Liver (tissue), 8 donors: ENCODE measurements at regions not wholly inside any gene's neighbourhood (a gene's known extent, or its start where the extent isn't known, plus 50 kb on each side); places are given as distances from the start of the nearest gene placed in this dataset.
A peak's percentile ranks its signal among the peaks of the same experiment; 100 is the strongest.

Experiments
- DNase-seq: peaks from one replicate; pipeline ENCODE4 v3.0.0-alpha.2; 2017; ENCODE audit warnings: low spot score
- H3K27ac ChIP-seq, 2 donors: one replicate each; pipeline ENCODE4 v1.7.0; 2013; ENCODE audit warnings: inconsistent platforms in 2 of 2, low read length in 2 of 2, control low read depth in 1 of 2, low read depth in 1 of 2, mild to moderate bottlenecking in 1 of 2
- H3K27me3 ChIP-seq, 4 donors: one replicate each; pipeline versions ENCODE4 v1.6.1 to v1.7.0; 2013; ENCODE audit warnings: low read length in 3 of 4, inconsistent platforms in 1 of 4, mild to moderate bottlenecking in 1 of 4, moderate library complexity in 1 of 4; ENCODE audit not compliant: control insufficient read depth in 4 of 4, insufficient read depth in 4 of 4
- H3K36me3 ChIP-seq, 4 donors: one replicate each; pipeline versions ENCODE4 v1.6.1 to v1.7.0; 2013; ENCODE audit warnings: low read length in 3 of 4, mild to moderate bottlenecking in 3 of 4, low read depth in 1 of 4, moderate library complexity in 1 of 4; ENCODE audit not compliant: control insufficient read depth in 4 of 4, insufficient read depth in 3 of 4
- H3K4me1 ChIP-seq, 4 donors: one replicate each; pipeline versions ENCODE4 v1.6.1 to v1.7.0; 2013; ENCODE audit warnings: low read length in 3 of 4, mild to moderate bottlenecking in 3 of 4, moderate library complexity in 1 of 4; ENCODE audit not compliant: control insufficient read depth in 4 of 4, insufficient read depth in 4 of 4
- H3K4me3 ChIP-seq, 3 donors: one replicate each; pipeline versions ENCODE4 v1.6.1 to v1.7.0; 2013; ENCODE audit warnings: low read length in 3 of 3, control low read depth in 1 of 3, low read depth in 1 of 3, mild to moderate bottlenecking in 1 of 3
- H3K9ac ChIP-seq, 2 donors: one replicate each; pipeline ENCODE4 v1.7.0; 2013; ENCODE audit warnings: low read length in 2 of 2, mild to moderate bottlenecking in 2 of 2, moderate library complexity in 2 of 2, control low read depth in 1 of 2, low read depth in 1 of 2
- H3K9me3 ChIP-seq, 4 donors: one replicate each; pipeline versions ENCODE4 v1.6.1 to v1.7.0; 2013; ENCODE audit warnings: low read length in 3 of 4; ENCODE audit not compliant: control insufficient read depth in 4 of 4
- EGR1 ChIP-seq, 2 donors: IDR thresholded peaks; 2 replicates each; pipeline ENCODE4 v1.6.1; 2016 to 2018; ENCODE audit warnings: antibody characterized with exemption in 2 of 2, low read depth in 2 of 2
- FOXA1 ChIP-seq: IDR thresholded peaks from 2 replicates; pipeline ENCODE4 v1.6.1; 2016; ENCODE audit warnings: antibody characterized with exemption
- FOXA2 ChIP-seq: IDR thresholded peaks from 2 replicates; pipeline ENCODE4 v1.6.1; 2016; ENCODE audit warnings: antibody characterized with exemption
- GABPA ChIP-seq, 2 donors: IDR thresholded peaks in 1 of 2; conservative IDR thresholded peaks in 1 of 2; 2 replicates each; pipeline ENCODE4 v1.6.1; 2016; ENCODE audit warnings: antibody characterized with exemption in 2 of 2, mild to moderate bottlenecking in 1 of 2, moderate library complexity in 1 of 2
- HNF4A ChIP-seq, 2 donors: conservative IDR thresholded peaks; 2 replicates each; pipeline ENCODE4 v1.6.1; 2016; ENCODE audit warnings: antibody characterized with exemption in 2 of 2, mild to moderate bottlenecking in 2 of 2
- HNF4G ChIP-seq: IDR thresholded peaks from 2 replicates; pipeline ENCODE4 v1.6.1; 2016; ENCODE audit warnings: antibody characterized with exemption
- JUND ChIP-seq, 2 donors: IDR thresholded peaks; 2 replicates each; pipeline ENCODE4 v1.6.1; 2016; ENCODE audit warnings: antibody characterized with exemption in 2 of 2
- NR2F2 ChIP-seq: IDR thresholded peaks from 2 replicates; pipeline ENCODE4 v1.6.1; 2016; ENCODE audit warnings: antibody characterized with exemption
- RAD21 ChIP-seq, 2 donors: IDR thresholded peaks; 2 replicates each; pipeline ENCODE4 v1.6.1; 2016; ENCODE audit warnings: antibody characterized with exemption in 2 of 2, mild to moderate bottlenecking in 2 of 2
- RXRA ChIP-seq, 2 donors: IDR thresholded peaks; 2 replicates each; pipeline ENCODE4 v1.6.1; 2017 to 2018; ENCODE audit warnings: antibody characterized with exemption in 2 of 2, mild to moderate bottlenecking in 1 of 2
- SP1 ChIP-seq: IDR thresholded peaks from 2 replicates; pipeline ENCODE4 v1.6.1; 2018; ENCODE audit warnings: antibody characterized with exemption, mild to moderate bottlenecking
- TAF1 ChIP-seq: conservative IDR thresholded peaks from 2 replicates; pipeline ENCODE4 v1.6.1; 2016; ENCODE audit warnings: antibody characterized with exemption, mild to moderate bottlenecking
- YY1 ChIP-seq: IDR thresholded peaks from 2 replicates; pipeline ENCODE4 v1.6.1; 2016; ENCODE audit warnings: antibody characterized with exemption, mild to moderate bottlenecking
- WGBS: extraction: QIAGEN DNeasy Blood & Tissue Kit; methylation state at CpG from one replicate; pipeline ENCODE4 v1.1.7; 2013; 5-methylcytosine and 5-hydroxymethylcytosine counted together
- TF ChIP-seq, protein P1 (sequence below): IDR thresholded peaks from 2 replicates; pipeline ENCODE4 v1.6.1; 2016; ENCODE audit warnings: antibody characterized with exemption
- TF ChIP-seq, protein P2 (sequence below): IDR thresholded peaks from 2 replicates; pipeline ENCODE4 v1.6.1; 2016; ENCODE audit warnings: antibody characterized with exemption, mild to moderate bottlenecking
- TF ChIP-seq, protein P3 (sequence below): fragments of 150-350 bp; IDR thresholded peaks from 2 replicates; pipeline ENCODE4 v1.5.1; 2017; ENCODE audit warnings: improper control_type of control experiment, low read depth, low read length; ENCODE audit not compliant: missing input control
- TF ChIP-seq, protein P4 (sequence below): IDR thresholded peaks from 2 replicates; pipeline ENCODE4 v1.6.1; 2016; ENCODE audit warnings: antibody characterized with exemption
- donor health status: healthy.
- donor health status: healthy.
- donor health status: healthy.
- donor health status: healthy.
- donor health status: healthy.

DNA sequence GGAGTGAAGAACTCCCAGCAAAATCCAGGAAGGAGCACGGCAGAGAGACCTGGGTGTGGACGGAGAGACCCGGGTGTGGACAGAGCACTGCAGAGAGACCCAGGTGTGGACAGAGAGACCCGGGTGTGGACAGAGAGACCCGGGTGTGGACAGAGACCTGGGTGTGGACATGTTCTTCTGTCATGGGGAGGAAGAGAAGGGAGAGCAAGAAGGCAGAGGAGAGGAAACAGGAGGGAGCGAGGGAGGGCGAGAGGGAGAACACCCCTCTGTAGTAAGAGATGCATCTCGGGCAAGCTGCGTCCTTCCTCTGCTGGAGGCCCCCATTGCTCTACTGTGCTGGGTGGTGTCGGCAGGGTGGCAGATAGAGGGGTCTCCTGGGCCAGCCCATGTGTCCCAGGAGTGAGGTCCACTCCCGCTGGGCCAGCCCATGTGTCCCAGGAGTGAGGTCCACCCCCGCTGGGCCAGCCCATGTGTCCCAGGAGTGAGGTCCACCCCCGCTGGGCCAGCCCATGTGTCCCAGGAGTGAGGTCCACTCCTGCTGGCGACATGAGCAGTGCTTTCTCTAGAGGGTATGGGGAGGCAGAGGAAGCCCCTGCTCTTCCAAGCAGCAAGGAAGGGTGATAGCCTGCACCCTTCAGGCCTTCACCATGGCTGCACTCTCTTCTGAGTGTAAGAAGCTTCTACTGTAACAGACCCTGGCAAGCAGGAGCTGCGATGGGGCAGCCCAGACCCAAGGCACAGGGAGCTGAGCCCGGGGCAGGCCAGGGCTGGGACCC is 934.2 kb downstream of the BRD1 start:
- Histone ChIP-seq H3K4me1 (no peaks in the 10 kb centered on the region), H3K4me3 (no peak overlapping the region), H3K27ac (no peak overlapping the region), H3K9me3 (peaks cover 0 to 5% (median 2%) of the 10 kb centered on the region in 4 donors), H3K27me3 (no peaks in the 10 kb centered on the region), H3K9ac (no peak overlapping the region), H3K36me3 (no peaks in the 10 kb centered on the region)
- TF ChIP-seq TAF1: no peak
- TF ChIP-seq YY1: no peak
- no peak for TF ChIP-seq JUND (IDR thresholded peaks at IDR 0.05)
- TF ChIP-seq RAD21 (IDR thresholded peaks at IDR 0.05): no peak
- TF ChIP-seq, protein P1, sequence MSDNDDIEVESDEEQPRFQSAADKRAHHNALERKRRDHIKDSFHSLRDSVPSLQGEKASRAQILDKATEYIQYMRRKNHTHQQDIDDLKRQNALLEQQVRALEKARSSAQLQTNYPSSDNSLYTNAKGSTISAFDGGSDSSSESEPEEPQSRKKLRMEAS: no peak
- TF ChIP-seq RXRA (IDR thresholded peaks at IDR 0.05): no peak
- TF ChIP-seq, protein P2, sequence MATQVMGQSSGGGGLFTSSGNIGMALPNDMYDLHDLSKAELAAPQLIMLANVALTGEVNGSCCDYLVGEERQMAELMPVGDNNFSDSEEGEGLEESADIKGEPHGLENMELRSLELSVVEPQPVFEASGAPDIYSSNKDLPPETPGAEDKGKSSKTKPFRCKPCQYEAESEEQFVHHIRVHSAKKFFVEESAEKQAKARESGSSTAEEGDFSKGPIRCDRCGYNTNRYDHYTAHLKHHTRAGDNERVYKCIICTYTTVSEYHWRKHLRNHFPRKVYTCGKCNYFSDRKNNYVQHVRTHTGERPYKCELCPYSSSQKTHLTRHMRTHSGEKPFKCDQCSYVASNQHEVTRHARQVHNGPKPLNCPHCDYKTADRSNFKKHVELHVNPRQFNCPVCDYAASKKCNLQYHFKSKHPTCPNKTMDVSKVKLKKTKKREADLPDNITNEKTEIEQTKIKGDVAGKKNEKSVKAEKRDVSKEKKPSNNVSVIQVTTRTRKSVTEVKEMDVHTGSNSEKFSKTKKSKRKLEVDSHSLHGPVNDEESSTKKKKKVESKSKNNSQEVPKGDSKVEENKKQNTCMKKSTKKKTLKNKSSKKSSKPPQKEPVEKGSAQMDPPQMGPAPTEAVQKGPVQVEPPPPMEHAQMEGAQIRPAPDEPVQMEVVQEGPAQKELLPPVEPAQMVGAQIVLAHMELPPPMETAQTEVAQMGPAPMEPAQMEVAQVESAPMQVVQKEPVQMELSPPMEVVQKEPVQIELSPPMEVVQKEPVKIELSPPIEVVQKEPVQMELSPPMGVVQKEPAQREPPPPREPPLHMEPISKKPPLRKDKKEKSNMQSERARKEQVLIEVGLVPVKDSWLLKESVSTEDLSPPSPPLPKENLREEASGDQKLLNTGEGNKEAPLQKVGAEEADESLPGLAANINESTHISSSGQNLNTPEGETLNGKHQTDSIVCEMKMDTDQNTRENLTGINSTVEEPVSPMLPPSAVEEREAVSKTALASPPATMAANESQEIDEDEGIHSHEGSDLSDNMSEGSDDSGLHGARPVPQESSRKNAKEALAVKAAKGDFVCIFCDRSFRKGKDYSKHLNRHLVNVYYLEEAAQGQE: no peak
- TF ChIP-seq FOXA2: no peak
- TF ChIP-seq, protein P3, sequence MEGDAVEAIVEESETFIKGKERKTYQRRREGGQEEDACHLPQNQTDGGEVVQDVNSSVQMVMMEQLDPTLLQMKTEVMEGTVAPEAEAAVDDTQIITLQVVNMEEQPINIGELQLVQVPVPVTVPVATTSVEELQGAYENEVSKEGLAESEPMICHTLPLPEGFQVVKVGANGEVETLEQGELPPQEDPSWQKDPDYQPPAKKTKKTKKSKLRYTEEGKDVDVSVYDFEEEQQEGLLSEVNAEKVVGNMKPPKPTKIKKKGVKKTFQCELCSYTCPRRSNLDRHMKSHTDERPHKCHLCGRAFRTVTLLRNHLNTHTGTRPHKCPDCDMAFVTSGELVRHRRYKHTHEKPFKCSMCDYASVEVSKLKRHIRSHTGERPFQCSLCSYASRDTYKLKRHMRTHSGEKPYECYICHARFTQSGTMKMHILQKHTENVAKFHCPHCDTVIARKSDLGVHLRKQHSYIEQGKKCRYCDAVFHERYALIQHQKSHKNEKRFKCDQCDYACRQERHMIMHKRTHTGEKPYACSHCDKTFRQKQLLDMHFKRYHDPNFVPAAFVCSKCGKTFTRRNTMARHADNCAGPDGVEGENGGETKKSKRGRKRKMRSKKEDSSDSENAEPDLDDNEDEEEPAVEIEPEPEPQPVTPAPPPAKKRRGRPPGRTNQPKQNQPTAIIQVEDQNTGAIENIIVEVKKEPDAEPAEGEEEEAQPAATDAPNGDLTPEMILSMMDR: no peak
- no peak for TF ChIP-seq HNF4G
- TF ChIP-seq FOXA1: no peak
- no peak for TF ChIP-seq GABPA (IDR thresholded peaks at IDR 0.05 in 1 of 2, conservative IDR thresholded peaks at IDR 0.05 in 1 of 2)
- no peak for TF ChIP-seq NR2F2
- no peak for TF ChIP-seq HNF4A (conservative IDR thresholded peaks at IDR 0.05)
- TF ChIP-seq SP1: no peak
- peak; percentile 25 for DNase-seq
- WGBS: 78% methylated on average over 16 of the region's 16 CpGs

DNA sequence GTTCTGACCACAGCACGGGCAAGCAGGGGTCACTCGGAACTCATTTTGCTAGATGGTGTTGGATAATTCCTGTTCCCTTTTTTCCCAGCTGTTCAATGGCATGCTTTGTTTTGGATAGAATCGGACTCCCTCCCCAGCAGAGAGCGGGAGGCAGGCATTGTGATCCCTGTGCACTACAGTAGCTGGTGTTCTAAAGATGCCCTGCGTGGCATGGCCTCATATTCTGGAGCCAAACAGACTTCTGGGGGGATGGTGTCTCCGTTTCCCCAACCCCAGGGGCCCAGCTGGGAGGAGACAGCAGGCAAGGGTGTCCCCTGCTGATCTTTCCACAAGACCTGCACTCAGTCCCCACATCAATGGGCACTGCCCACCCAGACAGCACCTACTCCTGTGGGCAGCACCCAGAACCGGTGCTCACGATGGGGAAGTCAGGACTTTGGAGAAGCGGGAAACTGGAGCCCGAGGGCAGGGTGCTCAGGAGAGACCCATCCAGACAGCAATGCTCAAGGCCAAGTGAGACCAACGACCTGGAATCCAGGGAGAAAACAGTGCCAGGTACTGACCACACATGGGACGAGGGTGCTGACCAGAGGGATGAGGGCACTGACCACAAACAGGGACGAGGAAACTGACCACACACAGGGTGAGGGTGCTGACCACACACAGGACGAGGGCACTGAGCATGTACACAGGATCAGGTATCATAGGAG is 934.9 kb downstream of the BRD1 start:
- no peaks in the 10 kb centered on the region for H3K4me1 ChIP-seq
- WGBS: 75% methylated on average over 14 of the region's 14 CpGs
- peaks cover 0 to 5% (median 2%) of the 10 kb centered on the region in 4 donors for H3K9me3 ChIP-seq
- no peak overlapping the region for H3K9ac ChIP-seq
- H3K27me3 ChIP-seq: no peaks in the 10 kb centered on the region
- no peaks in the 10 kb centered on the region for H3K36me3 ChIP-seq
- H3K4me3 ChIP-seq: no peak overlapping the region
- H3K27ac ChIP-seq: no peak overlapping the region
- peak; percentile 21 for DNase-seq
- TF ChIP-seq GABPA (IDR thresholded peaks at IDR 0.05 in 1 of 2, conservative IDR thresholded peaks at IDR 0.05 in 1 of 2) (no peak), RAD21 (IDR thresholded peaks at IDR 0.05) (no peak), JUND (IDR thresholded peaks at IDR 0.05) (no peak), TAF1 (no peak), HNF4A (conservative IDR thresholded peaks at IDR 0.05) (no peak), NR2F2 (no peak), FOXA1 (no peak), HNF4G (no peak), EGR1 (IDR thresholded peaks at IDR 0.05; ENCODE audit: low read depth in 2 of 2) (no peak), FOXA2 (no peak)
- TF ChIP-seq, protein P1: no peak
- TF ChIP-seq, protein P4, sequence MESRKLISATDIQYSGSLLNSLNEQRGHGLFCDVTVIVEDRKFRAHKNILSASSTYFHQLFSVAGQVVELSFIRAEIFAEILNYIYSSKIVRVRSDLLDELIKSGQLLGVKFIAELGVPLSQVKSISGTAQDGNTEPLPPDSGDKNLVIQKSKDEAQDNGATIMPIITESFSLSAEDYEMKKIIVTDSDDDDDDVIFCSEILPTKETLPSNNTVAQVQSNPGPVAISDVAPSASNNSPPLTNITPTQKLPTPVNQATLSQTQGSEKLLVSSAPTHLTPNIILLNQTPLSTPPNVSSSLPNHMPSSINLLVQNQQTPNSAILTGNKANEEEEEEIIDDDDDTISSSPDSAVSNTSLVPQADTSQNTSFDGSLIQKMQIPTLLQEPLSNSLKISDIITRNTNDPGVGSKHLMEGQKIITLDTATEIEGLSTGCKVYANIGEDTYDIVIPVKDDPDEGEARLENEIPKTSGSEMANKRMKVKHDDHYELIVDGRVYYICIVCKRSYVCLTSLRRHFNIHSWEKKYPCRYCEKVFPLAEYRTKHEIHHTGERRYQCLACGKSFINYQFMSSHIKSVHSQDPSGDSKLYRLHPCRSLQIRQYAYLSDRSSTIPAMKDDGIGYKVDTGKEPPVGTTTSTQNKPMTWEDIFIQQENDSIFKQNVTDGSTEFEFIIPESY: no peak
- TF ChIP-seq, protein P2: no peak
